Mammary epithelial cell (primary cell): ENCODE measurements at regions not wholly inside any gene's neighbourhood (a gene's known extent, or its start where the extent isn't known, plus 50 kb on each side); places are given as distances from the start of the nearest gene placed in this dataset.
"Not testable (repeated sequence)": the region's sequence is repeated elsewhere in the genome, so short reads cannot be mapped to it uniquely, and the experiment has no call there.

Source experiments
- CTCF ChIP-seq, 2 donors: IDR thresholded peaks in 1 of 2; conservative IDR thresholded peaks in 1 of 2; 2 replicates each; pipeline ENCODE4 v1.5.1; 2011 to 2012; ENCODE audit warnings: inconsistent platforms in 2 of 2, low read length in 2 of 2, mild to moderate bottlenecking in 2 of 2, control low read depth in 1 of 2, low read depth in 1 of 2; ENCODE audit not compliant: insufficient read depth in 1 of 2; ENCODE audit errors: extremely low read depth in 1 of 2
- EZH2 ChIP-seq: IDR thresholded peaks from 2 replicates; pipeline ENCODE4 v1.6.1; 2012; ENCODE audit warnings: low read length, inconsistent platforms, borderline replicate concordance

- not testable (repeated sequence) for TF ChIP-seq CTCF (conservative IDR thresholded peaks at IDR 0.05 in 1 of 2, IDR thresholded peaks at IDR 0.05 in 1 of 2; ENCODE audit: extremely low read depth in 1 of 2, insufficient read depth in 1 of 2, low read depth in 1 of 2, low read length in 2 of 2); EZH2
Observed at GRCh38 chr12:131388164-131389053, 322.5 kb upstream of the SFSWAP start.
